ENCODE measurements at regions not wholly inside any gene's neighbourhood (a gene's known extent, or its start where the extent isn't known, plus 50 kb on each side); places are given as distances from the start of the nearest gene placed in this dataset.
"Not testable (repeated sequence)": the region's sequence is repeated elsewhere in the genome, so short reads cannot be mapped to it uniquely, and the experiment has no call there.

- no peak for DNase-seq (ENCODE audit: low spot score)
These were observed 1624.7 kb downstream of the MRPL39 start for GRCh38 chr21:23982546-23982945.

GRCh38 chr21:23977971-23978370 is 1629.3 kb downstream of the MRPL39 start:
- DNase-seq (ENCODE audit: low spot score) = no peak

GRCh38 chr21:23968722-23969647 is 1638.3 kb downstream of the MRPL39 start:
- DNase-seq (ENCODE audit: low spot score) = no peak

DNA sequence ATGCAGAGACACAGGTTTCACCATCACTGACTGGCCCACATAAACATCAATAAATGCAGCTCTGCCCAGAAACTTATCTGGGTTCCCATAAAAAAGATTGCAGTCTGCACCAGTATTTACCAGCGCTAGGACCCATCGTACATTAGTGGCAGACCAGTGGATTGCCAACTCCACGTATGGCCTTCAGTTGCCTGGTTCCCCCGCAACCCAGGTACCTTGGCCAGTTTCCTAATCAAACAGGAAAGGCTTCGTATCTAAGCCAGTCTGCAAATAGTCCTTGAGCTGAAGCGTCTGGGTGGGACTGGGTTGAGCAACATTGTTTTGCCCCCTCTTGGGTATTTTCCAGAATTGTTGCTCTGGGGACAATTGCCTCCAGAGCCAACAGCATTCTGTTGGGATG is 1639.3 kb downstream of the MRPL39 start:
- DNase-seq (ENCODE audit: low spot score) = no peak

- no peak for DNase-seq (ENCODE audit: low spot score)
These were observed 1643.8 kb downstream of the MRPL39 start for GRCh38 chr21:23963454-23963853.

DNA sequence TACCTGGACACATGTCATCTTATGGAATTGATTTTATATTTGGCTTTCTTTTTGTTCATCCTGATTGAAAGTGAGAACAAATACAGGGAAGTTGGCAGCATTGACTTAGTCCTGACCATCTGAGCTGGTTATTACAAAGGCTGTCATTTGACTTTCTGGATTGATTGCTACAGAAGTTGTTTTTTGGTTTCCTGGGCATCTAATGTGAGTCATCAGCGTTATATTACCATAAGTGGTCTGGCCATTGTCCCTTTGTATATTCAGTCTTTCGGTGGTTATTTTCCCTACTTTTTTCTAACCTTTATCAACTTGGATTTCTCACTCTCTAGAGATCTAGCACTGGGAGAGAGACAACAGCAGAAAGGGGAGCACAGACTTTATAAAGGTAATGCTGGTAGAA is 1646.5 kb downstream of the MRPL39 start:
- DNase-seq (ENCODE audit: low spot score) = no peak

- no peak for DNase-seq (ENCODE audit: low spot score)
These were observed 1652.0 kb downstream of the MRPL39 start for GRCh38 chr21:23955135-23955843.

DNA sequence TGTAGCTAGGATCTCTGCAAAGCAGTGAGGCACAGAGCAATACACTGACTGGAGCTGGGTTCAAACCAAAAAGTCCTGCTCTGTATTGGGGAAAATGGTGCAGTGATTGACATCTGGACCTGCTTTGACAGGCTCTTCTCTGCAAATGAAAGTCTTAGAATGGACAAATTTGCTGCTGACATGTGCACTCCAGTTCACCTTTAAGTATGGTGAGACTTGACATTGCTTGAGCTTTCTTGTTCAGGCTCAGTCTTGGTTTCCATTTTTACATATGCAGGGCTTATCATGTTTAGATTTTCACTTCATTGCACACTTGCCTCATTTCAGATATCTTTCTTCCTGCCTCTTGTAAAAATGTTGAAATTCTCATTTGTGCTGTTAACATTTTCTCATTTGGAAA is 1655.0 kb downstream of the MRPL39 start:
- no peak for DNase-seq (ENCODE audit: low spot score)

- no peak for DNase-seq (ENCODE audit: low spot score)
These were observed 1656.0 kb downstream of the MRPL39 start for GRCh38 chr21:23951251-23951650.

DNA sequence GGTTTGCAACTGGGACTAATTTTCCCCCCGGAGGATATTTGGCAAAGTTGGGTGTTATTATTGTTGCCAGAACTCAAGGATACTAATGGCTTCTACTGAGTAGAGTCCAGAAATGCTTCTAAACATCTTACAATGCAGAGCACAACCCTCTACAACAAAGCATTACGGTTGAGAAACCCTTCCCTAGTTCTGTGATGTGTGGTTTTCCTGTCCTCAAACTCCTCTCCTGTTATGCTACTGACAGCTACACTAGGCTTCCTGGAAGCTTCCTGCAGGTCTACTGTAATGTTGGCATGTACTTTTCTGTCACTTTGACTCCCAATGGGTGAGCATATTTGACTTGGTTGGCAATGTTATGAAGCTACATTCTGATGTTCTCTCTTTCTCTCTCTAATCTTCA is 1656.9 kb downstream of the MRPL39 start:
- no peak for DNase-seq (ENCODE audit: low spot score)

- DNase-seq (ENCODE audit: low spot score) = no peak
These were observed 1657.8 kb downstream of the MRPL39 start for GRCh38 chr21:23949493-23949892.

GRCh38 chr21:23939369-23940065 is 1667.8 kb downstream of the MRPL39 start:
- no peak for DNase-seq (ENCODE audit: low spot score)

DNA sequence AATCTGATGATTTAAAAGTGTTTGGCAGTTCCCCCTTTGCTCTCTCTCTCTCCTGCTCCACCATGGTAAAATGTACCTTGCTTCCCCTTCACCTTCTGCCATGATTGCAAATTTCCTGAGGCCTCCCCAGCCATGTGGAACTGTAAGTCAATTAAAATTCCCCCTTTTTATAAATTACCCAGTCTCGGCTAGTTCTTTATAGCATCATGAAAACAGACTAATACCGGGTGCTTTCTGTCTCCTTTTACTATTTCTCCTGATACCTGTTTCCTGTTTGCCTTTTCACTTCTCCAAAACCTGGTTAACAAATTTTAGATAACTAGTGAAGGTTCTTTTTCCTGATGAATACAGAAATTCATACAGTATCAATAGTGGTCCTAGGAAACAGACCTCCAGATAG is 1670.3 kb downstream of the MRPL39 start:
- no peak for DNase-seq (ENCODE audit: low spot score)

- DNase-seq (ENCODE audit: low spot score) = no peak
These were observed 1671.1 kb downstream of the MRPL39 start for GRCh38 chr21:23936224-23936623.

DNA sequence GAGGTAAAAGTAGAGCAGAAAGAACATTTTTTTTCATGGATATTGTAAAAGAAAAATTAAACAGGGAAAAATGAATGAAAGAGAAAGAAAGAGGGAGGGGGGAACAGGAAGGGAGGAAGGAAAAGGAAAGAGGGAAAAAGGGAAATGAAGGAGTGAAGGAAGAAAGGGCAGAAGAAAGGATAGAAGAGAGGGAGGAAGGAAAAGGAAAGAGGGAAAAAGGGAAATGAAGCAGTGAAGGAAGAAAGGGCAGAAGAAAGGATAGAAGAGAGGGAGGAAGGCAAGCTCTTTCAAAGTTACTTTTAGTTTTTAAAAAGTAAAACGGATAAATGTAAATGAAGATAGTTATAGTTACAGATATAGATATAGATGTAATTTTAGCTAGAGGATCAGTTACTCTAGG is 1676.7 kb downstream of the MRPL39 start:
- DNase-seq (ENCODE audit: low spot score) = no peak

GRCh38 chr21:23926430-23926829 is 1680.9 kb downstream of the MRPL39 start:
- DNase-seq (ENCODE audit: low spot score) = not testable (repeated sequence)

GRCh38 chr21:23921670-23922418 is 1685.4 kb downstream of the MRPL39 start:
- DNase-seq (ENCODE audit: low spot score) = no peak

GRCh38 chr21:23900727-23901126 is 1706.6 kb downstream of the MRPL39 start:
- no peak for DNase-seq (ENCODE audit: low spot score)

DNA sequence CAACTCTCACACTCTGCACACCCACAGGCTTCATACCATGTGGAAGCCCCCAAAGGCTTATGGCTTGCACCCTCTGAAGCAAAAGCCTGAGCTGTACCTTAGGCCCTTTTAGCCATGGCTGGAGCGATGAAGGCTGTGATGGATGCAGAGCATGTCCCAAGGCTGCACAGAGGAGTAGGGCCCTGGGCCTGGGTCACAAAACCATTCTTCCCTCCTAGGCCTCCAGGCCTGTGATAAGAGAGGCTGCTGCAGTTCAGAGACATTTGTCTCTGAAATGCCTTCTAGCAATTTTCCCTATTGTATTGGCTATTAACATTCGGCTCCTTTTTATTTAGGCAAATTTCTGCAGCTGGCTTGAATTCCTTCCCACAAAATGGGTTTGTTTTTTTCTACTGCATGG is 1707.7 kb downstream of the MRPL39 start:
- no peak for DNase-seq (ENCODE audit: low spot score)

GRCh38 chr21:23890652-23891051 is 1716.6 kb downstream of the MRPL39 start:
- DNase-seq (ENCODE audit: low spot score) = no peak

- no peak for DNase-seq (ENCODE audit: low spot score)
These were observed 1719.5 kb downstream of the MRPL39 start for GRCh38 chr21:23887725-23888306.

Measured in left forelimb (tissue), 1 donor.